GM19328 (cell line): ENCODE measurements at regions not wholly inside any gene's neighbourhood (a gene's known extent, or its start where the extent isn't known, plus 50 kb on each side); places are given as distances from the start of the nearest gene placed in this dataset.

Experiments used
- ATAC-seq: cut with Tn5 transposase; IDR thresholded peaks from one replicate; pipeline ENCODE4 v1.9.1; 2021; ENCODE audit warnings: mild to moderate bottlenecking, moderate library complexity; ENCODE audit not compliant: unreplicated experiment

- peak; percentile 43 for ATAC-seq
Observed at GRCh38 chr12:24177889-24178288, 228.4 kb upstream of the SOX5 start.

- ATAC-seq = no peak
Observed at GRCh38 chr12:24175929-24176328, 226.5 kb upstream of the SOX5 start.

GRCh38 chr12:24175284-24175683 is 225.8 kb upstream of the SOX5 start:
- no peak for ATAC-seq

GRCh38 chr12:24173067-24173466 is 223.6 kb upstream of the SOX5 start:
- no peak for ATAC-seq

GRCh38 chr12:24172773-24173066 is 223.2 kb upstream of the SOX5 start:
- no peak for ATAC-seq

- ATAC-seq = no peak
Observed at GRCh38 chr12:24172031-24172772, 222.7 kb upstream of the SOX5 start.

- ATAC-seq = no peak
Observed at GRCh38 chr12:24155042-24155441, 205.6 kb upstream of the SOX5 start.

- no peak for ATAC-seq
Observed at GRCh38 chr12:24153079-24153478, 203.6 kb upstream of the SOX5 start.

GRCh38 chr12:24152270-24152669 is 202.8 kb upstream of the SOX5 start:
- no peak for ATAC-seq

- no peak for ATAC-seq
Observed at GRCh38 chr12:24143928-24144327, 194.5 kb upstream of the SOX5 start.

- ATAC-seq = no peak
Observed at GRCh38 chr12:24139035-24139434, 189.6 kb upstream of the SOX5 start.

- no peak for ATAC-seq
Observed at GRCh38 chr12:24138041-24138440, 188.6 kb upstream of the SOX5 start.

- ATAC-seq = no peak
Observed at GRCh38 chr12:24135158-24135850, 185.8 kb upstream of the SOX5 start.

GRCh38 chr12:24134092-24134491 is 184.6 kb upstream of the SOX5 start:
- ATAC-seq = no peak

- ATAC-seq = no peak
Observed at GRCh38 chr12:24133384-24133783, 183.9 kb upstream of the SOX5 start.

GRCh38 chr12:24127919-24128721 is 178.7 kb upstream of the SOX5 start:
- ATAC-seq = peak; percentile 86

- no peak for ATAC-seq
Observed at GRCh38 chr12:24125280-24125679, 175.8 kb upstream of the SOX5 start.

GRCh38 chr12:24121911-24122310 is 172.4 kb upstream of the SOX5 start:
- no peak for ATAC-seq

GRCh38 chr12:24118668-24119067 is 169.2 kb upstream of the SOX5 start:
- ATAC-seq = no peak

- ATAC-seq = no peak
Observed at GRCh38 chr12:24116548-24116947, 167.1 kb upstream of the SOX5 start.

GRCh38 chr12:24113701-24114100 is 164.2 kb upstream of the SOX5 start:
- no peak for ATAC-seq

- no peak for ATAC-seq
Observed at GRCh38 chr12:24111616-24112015, 162.1 kb upstream of the SOX5 start.
